GM19035 (cell line): ENCODE measurements at regions not wholly inside any gene's neighbourhood (a gene's known extent, or its start where the extent isn't known, plus 50 kb on each side); places are given as distances from the start of the nearest gene placed in this dataset.

Experiments
- ATAC-seq: cut with Tn5 transposase; IDR thresholded peaks from one replicate; pipeline ENCODE4 v1.9.1; 2021; ENCODE audit not compliant: unreplicated experiment

GRCh38 chr5:120738568-120738967 is 274.5 kb downstream of the PRR16 start:
- no peak for ATAC-seq

DNA sequence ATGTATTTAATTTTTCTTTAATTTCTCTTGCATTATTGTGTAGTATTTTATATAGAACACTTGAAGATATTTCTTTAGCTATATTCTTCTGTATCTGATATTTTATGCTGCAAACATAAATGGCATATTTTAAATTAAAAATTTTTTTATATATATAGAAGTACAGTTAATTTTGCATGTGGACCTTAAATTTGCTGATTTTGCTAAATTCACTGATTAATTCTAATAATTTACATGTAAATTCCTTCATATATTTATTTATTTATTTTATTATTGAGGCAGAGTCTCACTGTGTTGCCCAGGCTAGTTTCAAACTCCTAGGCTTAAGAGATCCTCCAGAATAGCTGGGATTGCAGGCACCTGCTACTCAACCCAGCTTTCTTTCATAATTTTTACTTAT is 276.9 kb downstream of the PRR16 start:
- ATAC-seq: no peak

DNA sequence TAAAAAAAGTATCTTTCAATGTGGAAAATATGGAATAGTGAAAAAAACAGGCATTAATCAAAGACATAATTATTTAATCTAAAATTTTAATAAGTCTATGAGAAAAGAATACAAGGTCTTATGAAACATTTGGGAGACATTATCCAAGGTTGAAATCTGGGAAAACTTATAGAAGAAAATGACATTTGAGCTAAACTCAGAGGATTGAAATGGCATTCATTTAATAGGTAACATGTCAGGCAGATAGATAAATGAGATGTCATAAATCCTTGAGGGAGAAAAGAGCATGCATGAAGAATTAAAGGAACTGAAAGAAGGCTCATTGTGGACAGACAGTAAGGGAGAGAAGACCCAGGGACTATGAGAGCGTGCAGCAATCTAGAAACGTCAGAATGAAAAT is 284.4 kb downstream of the PRR16 start:
- no peak for ATAC-seq

- ATAC-seq: no peak
Observed at GRCh38 chr5:120749737-120750136, 285.6 kb downstream of the PRR16 start.

GRCh38 chr5:120759587-120759986 is 295.5 kb downstream of the PRR16 start:
- no peak for ATAC-seq

DNA sequence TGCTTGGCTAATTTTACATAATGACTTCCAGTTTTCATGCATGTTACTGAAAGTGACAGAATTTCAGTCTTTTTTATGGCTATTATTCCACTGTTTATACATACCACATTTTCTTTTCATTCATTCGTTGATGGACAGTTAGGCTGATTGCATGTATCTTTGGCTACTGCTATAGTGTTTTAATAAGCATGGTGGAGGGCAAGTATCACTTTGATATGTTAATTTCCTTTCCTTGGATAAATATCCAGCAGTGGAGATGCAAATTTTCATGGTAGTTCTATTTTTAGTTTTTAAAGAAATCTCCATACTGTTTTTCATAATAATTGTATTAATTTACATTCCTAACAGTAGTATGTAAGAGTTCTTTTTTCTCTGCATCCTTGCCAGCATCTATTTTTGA is 297.9 kb downstream of the PRR16 start:
- no peak for ATAC-seq

DNA sequence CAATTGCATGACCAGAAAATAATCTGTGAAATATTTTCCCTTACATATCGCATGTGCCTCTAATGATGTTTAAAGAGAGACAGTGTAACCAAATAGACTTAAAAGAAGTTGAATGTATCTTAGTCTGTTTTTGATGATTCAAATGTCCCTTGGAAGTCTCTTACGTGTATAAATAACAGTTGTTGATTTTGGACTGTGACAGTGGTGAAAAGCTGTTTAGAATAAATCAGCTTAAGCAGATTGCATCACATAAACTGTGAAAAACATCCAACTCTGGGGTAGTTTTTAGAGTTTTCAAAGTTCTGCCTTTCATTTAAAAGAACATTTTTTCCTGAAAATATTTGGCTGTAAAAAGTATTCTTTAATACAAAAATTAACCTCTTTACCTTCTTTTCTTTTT is 301.1 kb downstream of the PRR16 start:
- no peak for ATAC-seq

DNA sequence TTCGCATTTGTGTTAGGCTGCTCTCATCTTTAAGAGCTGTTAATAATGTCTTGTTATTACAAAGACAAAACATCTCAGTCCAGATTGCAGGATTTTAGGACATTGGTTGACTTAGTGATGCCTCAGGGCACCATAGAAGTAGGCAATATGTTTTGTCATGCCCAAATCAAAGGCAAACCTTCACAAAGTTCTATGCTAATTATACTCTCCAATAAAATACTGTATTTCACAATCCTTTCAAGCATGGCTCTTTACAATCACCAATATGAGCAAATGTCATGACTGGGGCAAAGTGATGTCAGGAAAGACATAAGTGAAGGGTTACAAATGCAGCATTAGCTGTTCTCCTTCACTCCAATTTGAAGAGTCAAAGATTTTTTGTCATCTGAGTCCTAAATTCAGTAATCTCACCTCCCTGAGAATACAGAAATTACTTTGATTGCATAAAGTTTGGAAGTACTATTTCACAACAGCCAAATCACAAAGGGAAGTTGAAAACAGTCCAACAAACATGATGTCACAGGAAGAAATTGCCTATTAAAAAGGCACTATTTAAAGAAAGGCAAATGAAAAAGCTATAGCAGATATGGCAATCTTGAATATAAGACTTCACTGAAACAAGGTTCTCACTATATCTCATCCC is 303.2 kb downstream of the PRR16 start:
- no peak for ATAC-seq

DNA sequence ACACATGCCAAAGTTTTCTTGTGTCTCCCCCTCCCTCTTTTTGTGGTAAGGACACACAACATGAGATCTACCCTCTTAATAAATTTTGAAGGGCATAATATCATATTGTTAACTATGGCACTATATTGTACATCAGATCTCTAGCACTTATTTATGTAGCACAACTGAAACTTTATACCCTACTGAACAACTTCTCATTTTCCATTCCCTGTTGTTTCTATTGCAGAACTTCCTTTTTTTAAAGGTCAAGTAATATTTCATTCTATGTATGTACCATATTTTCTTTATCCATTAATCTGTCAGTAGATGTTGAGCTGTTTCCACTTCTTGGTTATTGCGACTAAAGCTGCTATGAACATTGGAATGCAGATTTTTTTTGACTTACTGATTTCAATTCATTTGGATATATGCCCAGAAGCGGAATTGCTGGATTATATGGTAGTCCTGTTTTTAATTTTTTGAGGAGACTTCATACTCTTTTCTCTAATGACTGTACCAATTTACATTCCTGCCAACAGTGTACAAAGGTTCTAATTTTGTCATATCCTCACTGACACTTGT is 305.3 kb downstream of the PRR16 start:
- ATAC-seq: no peak

GRCh38 chr5:120771202-120771601 is 307.1 kb downstream of the PRR16 start:
- no peak for ATAC-seq

DNA sequence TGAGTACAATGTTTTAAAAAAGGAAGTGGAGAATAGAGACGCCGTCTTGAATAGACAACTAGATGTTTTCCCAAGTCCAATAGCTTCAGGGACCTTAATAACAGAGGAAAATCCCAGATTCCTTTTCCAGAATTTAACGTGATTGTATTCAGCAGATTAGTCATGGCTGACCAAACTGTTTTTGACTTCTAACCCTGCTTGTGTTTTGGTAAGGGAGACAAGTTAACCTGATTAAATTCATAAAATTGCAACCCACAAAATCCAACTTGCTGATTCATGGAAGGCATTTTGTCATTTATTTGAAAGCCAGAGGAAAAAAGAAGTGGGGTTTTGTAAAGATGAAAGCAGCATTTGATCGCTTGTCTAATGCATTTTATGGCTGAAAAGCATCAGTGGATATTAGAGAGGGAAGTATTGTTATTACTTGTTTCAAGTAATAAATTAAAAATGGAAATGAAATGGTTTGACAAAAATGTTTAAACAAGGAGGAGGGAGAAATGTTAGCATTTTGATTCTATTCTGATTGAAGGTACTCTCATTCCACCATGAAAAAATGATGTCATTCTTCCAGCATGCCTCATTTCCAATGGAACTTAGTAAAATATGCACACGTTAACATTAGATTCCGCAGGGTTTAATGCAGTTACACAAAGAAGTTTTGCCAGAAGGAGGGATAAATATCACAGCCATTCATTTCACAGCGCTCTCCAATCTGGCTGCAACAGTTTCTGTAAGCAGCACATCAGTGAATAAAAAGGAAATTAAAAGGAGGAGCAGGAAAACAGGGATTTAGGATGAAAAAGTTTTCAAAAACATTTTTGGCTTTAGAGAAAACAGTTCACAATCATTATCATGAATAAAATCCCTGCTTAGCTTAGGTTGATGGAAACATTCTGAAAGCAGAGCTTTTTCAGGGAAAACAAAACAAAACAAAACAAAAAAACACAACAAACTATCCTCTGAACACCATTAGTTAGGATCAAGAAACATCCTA is 314.7 kb downstream of the PRR16 start:
- ATAC-seq: no peak

DNA sequence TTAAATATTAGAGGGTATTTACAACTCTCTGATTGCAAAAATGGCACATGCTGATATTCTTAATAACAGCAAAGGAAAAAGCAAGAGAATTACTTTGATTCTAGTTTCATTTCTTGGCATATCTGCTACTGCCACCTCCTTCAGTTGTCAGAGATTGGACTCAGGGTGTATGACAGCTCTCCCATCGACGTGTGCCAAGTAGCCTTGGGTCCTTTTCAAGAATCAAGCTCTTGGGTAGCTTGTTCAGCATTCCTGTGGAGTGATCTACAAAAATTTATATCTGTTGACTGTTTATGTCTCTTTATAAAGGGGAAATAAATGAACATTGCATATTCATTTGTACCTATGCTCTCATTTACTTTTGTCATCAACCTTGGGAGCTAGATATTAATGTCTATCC is 315.6 kb downstream of the PRR16 start:
- no peak for ATAC-seq

GRCh38 chr5:120788481-120788880 is 324.4 kb downstream of the PRR16 start:
- no peak for ATAC-seq

GRCh38 chr5:120789918-120790317 is 325.8 kb downstream of the PRR16 start:
- no peak for ATAC-seq

DNA sequence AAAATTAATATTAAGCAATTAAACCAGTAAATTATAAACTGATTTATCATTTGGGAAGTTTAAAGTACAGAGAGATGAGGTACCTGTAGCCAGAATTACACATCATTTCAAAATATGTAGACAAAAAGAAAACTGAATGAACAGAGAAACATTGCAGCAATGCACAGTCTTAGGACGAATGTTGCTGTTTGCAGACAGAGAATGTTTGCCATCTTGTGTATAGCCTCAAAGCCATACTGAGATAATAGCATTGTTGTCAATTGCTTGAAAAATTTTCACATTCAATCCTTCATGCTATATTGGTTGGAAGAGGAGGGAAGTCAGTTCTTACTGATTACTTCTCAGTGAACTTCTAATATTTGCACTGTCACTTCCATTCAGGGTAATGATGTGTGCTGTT is 326.2 kb downstream of the PRR16 start:
- no peak for ATAC-seq

- ATAC-seq: no peak
Observed at GRCh38 chr5:120792477-120792876, 328.4 kb downstream of the PRR16 start.

DNA sequence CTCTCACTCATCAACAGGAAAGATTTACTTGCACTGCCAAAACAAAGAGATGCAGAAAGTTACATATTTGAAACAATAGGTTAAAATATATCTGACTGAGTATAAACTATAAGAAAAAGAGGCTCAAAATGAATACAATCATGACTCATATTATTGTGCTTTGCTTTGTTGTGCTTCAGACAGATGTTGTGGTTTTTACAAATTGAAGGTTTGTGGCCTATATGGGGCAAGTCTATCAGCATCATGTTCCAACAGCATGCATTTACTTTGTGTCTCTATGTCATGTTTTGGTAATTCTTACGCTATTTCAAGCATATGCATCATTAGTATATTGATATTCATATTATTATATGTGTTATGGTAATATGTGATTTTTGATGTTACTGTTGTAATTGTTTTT is 330.0 kb downstream of the PRR16 start:
- no peak for ATAC-seq

DNA sequence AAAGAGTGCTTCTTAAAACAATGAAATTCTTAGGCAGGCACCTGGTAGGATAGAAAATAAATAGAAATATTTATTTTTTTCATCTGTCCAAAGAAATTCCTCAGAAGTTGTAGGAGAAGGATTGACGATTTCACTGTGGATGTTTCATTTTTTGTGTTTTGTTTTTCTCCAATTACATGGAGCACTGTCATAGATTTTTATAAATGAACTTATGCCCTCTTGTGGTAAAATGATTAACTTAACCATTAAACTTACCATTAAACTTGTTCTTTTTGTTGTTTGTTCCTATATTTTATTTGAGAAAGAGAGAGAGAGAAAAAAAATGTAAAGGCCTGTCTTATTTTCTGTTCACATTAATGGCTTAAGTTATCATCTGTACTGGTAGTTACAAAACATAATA is 339.2 kb downstream of the PRR16 start:
- ATAC-seq: no peak

DNA sequence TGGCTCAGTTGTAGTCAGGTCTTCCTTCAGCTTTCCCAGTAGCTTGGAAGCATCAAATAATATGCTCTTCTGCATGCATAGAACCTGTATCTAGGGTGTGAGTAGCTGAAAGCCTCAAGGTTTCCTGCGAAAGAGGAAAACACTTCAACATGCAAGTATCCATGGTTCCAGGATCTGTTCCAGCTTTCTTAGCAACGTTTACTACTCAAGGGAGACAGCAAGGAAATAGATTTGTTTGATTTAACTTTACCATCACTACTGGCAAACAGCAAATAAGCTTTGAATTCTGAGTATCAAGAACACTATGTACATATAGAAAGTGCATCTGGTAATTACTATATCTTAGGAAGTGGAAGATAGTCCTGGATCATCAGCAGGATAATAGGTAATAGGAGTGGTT is 341.0 kb downstream of the PRR16 start:
- no peak for ATAC-seq

DNA sequence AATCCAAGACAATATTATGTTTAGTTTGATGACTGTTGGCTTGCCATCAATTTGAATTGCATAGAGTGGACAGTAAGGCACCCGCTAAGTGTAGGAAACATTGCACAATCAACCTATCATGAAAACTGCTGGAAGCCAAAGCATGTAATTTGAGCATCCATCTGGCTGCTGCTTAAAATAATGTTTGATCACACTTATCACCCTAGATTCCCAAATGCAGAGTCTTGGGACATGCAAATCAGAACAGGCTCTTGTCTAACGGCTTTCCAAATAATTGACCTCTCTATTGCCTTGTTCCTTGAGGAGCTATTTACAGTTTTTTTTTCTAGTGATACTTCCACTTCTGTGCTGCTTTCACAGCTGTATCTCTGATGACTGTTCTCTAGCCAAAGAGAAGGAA is 342.1 kb downstream of the PRR16 start:
- ATAC-seq: no peak

DNA sequence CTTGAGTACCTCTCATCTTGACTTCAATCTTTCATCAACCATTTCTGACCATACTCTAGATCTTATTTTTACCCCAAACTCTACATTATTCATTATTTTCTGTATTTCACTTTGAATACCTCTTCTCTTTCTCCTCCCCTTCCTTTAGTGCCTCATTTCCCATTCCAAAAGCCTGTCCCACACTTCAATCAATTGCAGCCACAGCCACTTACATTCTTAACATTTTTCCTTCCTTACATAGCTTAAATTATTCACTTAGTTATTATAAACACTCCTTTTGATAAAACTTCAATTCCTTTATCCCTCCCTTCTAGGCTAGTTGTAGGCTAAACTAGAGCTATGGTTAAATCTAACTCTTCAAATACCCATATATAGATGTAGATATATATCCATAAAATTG is 344.0 kb downstream of the PRR16 start:
- no peak for ATAC-seq

DNA sequence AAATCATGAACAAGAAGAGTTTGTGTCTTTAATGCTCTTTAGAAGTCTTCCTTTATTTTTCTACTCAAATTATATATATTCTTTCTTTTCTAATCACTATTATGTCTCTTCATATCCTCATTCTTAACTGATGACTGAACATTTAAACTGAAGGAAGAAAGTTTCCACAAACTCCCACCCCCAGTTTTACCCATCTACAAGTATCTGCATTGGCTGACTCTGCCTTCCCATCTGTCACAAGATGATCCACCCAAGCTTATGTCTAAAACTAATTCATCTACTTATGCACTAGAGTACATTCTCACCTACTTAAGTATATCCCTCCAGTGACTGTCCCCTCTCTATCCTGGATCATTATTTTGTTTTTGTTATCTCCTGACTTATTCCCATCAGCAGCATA is 344.5 kb downstream of the PRR16 start:
- no peak for ATAC-seq
